HEK293T (cell line): ENCODE measurements at regions not wholly inside any gene's neighbourhood (a gene's known extent, or its start where the extent isn't known, plus 50 kb on each side); places are given as distances from the start of the nearest gene placed in this dataset.

Source experiments
- CTCF ChIA-PET: fragments of 350-600 bp; formaldehyde crosslinking; extraction: SDS; loops from one replicate; lab custom pipeline; 2021; ENCODE audit warnings: antibody characterized with exemption, inconsistent platforms; lab: Yijun Ruan, JAX
- POLR2A ChIA-PET: fragments of 350-600 bp; formaldehyde crosslinking; extraction: SDS; loops from one replicate; lab custom pipeline; 2020; ENCODE audit warnings: antibody characterized with exemption, inconsistent platforms; lab: Yijun Ruan, JAX
- DNase-seq: peaks from one replicate; pipeline ENCODE4 v3.0.0; 2012; ENCODE audit warnings: mixed read lengths; ENCODE audit errors: extremely low spot score
- ARNT ChIP-seq: fragments of 450-650 bp; IDR thresholded peaks from 2 replicates; pipeline ENCODE4 v1.6.1; 2017; ENCODE audit warnings: mild to moderate bottlenecking
- BHLHE40 ChIP-seq: fragments of 450-650 bp; IDR thresholded peaks from 2 replicates; pipeline ENCODE4 v1.6.1; 2016; ENCODE audit warnings: mild to moderate bottlenecking, moderate library complexity, borderline replicate concordance
- CTBP1 ChIP-seq: fragments of 450-650 bp; IDR thresholded peaks from 2 replicates; pipeline ENCODE4 v1.6.1; 2016; ENCODE audit warnings: borderline replicate concordance
- ELF4 ChIP-seq: fragments of 450-650 bp; IDR thresholded peaks from 2 replicates; pipeline ENCODE4 v1.6.1; 2017; ENCODE audit warnings: antibody characterized with exemption
- FOXA1 ChIP-seq: fragments of 450-650 bp; IDR thresholded peaks from 2 replicates; pipeline ENCODE4 v1.6.1; 2016; ENCODE audit warnings: mild to moderate bottlenecking
- FOXK2 ChIP-seq: fragments of 450-650 bp; IDR thresholded peaks from 2 replicates; pipeline ENCODE4 v1.6.1; 2016; ENCODE audit warnings: mild to moderate bottlenecking
- FOXM1 ChIP-seq: fragments of 450-650 bp; IDR thresholded peaks from 2 replicates; pipeline ENCODE4 v1.6.1; 2017; ENCODE audit warnings: mild to moderate bottlenecking, borderline replicate concordance
- HDGF ChIP-seq: fragments of 450-650 bp; IDR thresholded peaks from 2 replicates; pipeline ENCODE4 v1.6.1; 2017; ENCODE audit warnings: antibody characterized with exemption, borderline replicate concordance
- L3MBTL2 ChIP-seq: fragments of 450-650 bp; conservative IDR thresholded peaks from 2 replicates; pipeline ENCODE4 v1.6.1; 2016; ENCODE audit warnings: mild to moderate bottlenecking
- LEF1 ChIP-seq: fragments of 450-650 bp; IDR thresholded peaks from 2 replicates; pipeline ENCODE4 v1.6.1; 2017; ENCODE audit warnings: mild to moderate bottlenecking, borderline replicate concordance
- NFRKB ChIP-seq: fragments of 450-650 bp; IDR thresholded peaks from 2 replicates; pipeline ENCODE4 v1.6.1; 2016; ENCODE audit warnings: mild to moderate bottlenecking, moderate library complexity
- PKNOX1 ChIP-seq: fragments of 450-650 bp; IDR thresholded peaks from 2 replicates; pipeline ENCODE4 v1.6.1; 2016
- SP1 ChIP-seq: fragments of 450-650 bp; IDR thresholded peaks from 2 replicates; pipeline ENCODE4 v1.6.1; 2017
- SUZ12 ChIP-seq: fragments of 450-650 bp; IDR thresholded peaks from 2 replicates; pipeline ENCODE4 v1.6.1; 2016; ENCODE audit warnings: mild to moderate bottlenecking
- TARDBP ChIP-seq: fragments of 450-650 bp; IDR thresholded peaks from 2 replicates; pipeline ENCODE4 v1.6.1; 2016
- ZNF384 ChIP-seq: fragments of 450-650 bp; IDR thresholded peaks from 2 replicates; pipeline ENCODE4 v1.6.1; 2016

- DNase-seq: no peak
- CTCF ChIA-PET: no interaction called here
- TF ChIP-seq ARNT (no peak), LEF1 (no peak), NFRKB (no peak), PKNOX1 (no peak), FOXK2 (no peak), FOXM1 (no peak), BHLHE40 (no peak)
Observed at GRCh38 chr5:155101697-155102096, 88.1 kb downstream of the KIF4B start.

DNA sequence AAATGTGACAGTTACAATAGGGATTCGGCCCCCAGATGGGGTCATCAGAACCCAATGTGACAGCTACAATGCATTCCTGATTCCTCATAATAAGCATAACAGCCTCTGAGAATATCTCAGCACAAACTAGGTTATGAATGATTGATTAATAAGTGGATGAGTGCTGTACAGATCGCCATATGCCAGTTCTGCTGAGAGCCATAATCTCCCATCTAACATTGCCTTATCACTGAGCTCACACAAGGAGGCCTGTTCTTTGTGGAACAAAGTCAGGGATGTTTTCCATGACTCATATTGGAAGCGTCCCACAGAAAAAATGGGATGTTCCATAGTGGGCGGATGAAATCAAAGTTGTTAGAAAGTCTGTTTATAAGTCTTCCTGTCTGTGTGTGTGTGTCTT, 89.6 kb downstream of the KIF4B start:
- ChIA-PET CTCF (no interaction called here), POLR2A (no interaction called here)
- no peak for TF ChIP-seq SUZ12
- no peak for TF ChIP-seq FOXM1
- no peak for TF ChIP-seq TARDBP
- TF ChIP-seq ARNT: no peak
- no peak for TF ChIP-seq L3MBTL2
- no peak for TF ChIP-seq BHLHE40
- no peak for TF ChIP-seq NFRKB
- TF ChIP-seq SP1: no peak
- no peak for TF ChIP-seq CTBP1
- TF ChIP-seq LEF1: no peak
- no peak for DNase-seq

More at GRCh38 chr5:155101697-155102096, 88.1 kb downstream of the KIF4B start:
- POLR2A ChIA-PET: no interaction called here

DNA sequence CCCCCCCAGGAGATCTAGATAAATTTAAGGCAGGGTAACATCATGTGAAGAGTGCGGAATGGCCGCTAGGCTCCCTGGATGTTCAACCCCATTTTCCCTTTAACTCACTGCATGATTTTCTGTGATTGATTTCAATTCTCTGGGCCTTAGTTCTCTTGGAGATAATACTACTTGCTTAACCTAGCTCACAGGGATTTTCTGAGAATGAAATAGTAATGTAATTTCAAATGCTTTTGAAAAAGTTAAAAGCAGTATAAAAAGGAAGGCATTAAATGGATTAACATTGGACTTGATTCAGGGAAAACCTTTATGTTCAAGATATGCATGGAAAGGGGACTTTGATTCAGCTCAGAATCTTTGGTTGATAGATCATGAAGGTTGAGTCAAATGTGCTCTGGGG, 90.9 kb downstream of the KIF4B start:
- ChIA-PET POLR2A (no interaction called here), CTCF (no interaction called here)
- TF ChIP-seq SP1 (no peak), L3MBTL2 (no peak), FOXA1 (no peak)
- no peak for DNase-seq

GRCh38 chr5:155106221-155106620, 92.7 kb downstream of the KIF4B start:
- TF ChIP-seq FOXA1: no peak
- TF ChIP-seq NFRKB: no peak
- TF ChIP-seq BHLHE40: no peak
- no peak for TF ChIP-seq HDGF
- TF ChIP-seq FOXM1: no peak
- TF ChIP-seq LEF1: no peak
- TF ChIP-seq FOXK2: no peak
- TF ChIP-seq SP1: no peak
- no peak for TF ChIP-seq ARNT
- no peak for TF ChIP-seq PKNOX1
- TF ChIP-seq TARDBP: no peak
- no peak for TF ChIP-seq ELF4
- no peak for TF ChIP-seq L3MBTL2
- TF ChIP-seq ZNF384: no peak
- no peak for TF ChIP-seq CTBP1
- DNase-seq: no peak
- CTCF ChIA-PET: no interaction called here
- POLR2A ChIA-PET: no interaction called here

GRCh38 chr5:155113888-155114287, 100.3 kb downstream of the KIF4B start:
- no peak for DNase-seq
- CTCF ChIA-PET: no interaction called here
- POLR2A ChIA-PET: no interaction called here
- no peak for TF ChIP-seq SUZ12
- TF ChIP-seq SP1: no peak
- no peak for TF ChIP-seq FOXK2
- no peak for TF ChIP-seq CTBP1
- TF ChIP-seq ELF4: no peak
- TF ChIP-seq TARDBP: no peak
- no peak for TF ChIP-seq FOXA1
- TF ChIP-seq L3MBTL2: no peak
- no peak for TF ChIP-seq NFRKB
- TF ChIP-seq LEF1: no peak
- no peak for TF ChIP-seq PKNOX1
- TF ChIP-seq FOXM1: no peak
- no peak for TF ChIP-seq ZNF384
- no peak for TF ChIP-seq HDGF

GRCh38 chr5:155114655-155115054, 101.1 kb downstream of the KIF4B start:
- no peak for DNase-seq
- ChIA-PET CTCF (no interaction called here), POLR2A (no interaction called here)
- TF ChIP-seq ARNT (no peak), ZNF384 (no peak), LEF1 (no peak), TARDBP (no peak), FOXK2 (no peak), NFRKB (no peak), SP1 (no peak), FOXA1 (no peak), SUZ12 (no peak), PKNOX1 (no peak), ELF4 (no peak), L3MBTL2 (no peak), CTBP1 (no peak), HDGF (no peak), BHLHE40 (no peak), FOXM1 (no peak)
